ENCODE measurements at regions not wholly inside any gene's neighbourhood (a gene's known extent, or its start where the extent isn't known, plus 50 kb on each side); places are given as distances from the start of the nearest gene placed in this dataset.

GRCh38 chr15:101540480-101541239 is 51.2 kb upstream of the PCSK6 start:
- H3K4me3 ChIP-seq (ENCODE audit: low read depth, low read length) = no peak overlapping the region
- TF ChIP-seq CTCF (IDR thresholded peaks at IDR 0.05; ENCODE audit: low read depth, low read length, missing control alignments) = no peak
- DNase-seq (ENCODE audit: low read depth) = no peak
- in situ Hi-C loops (cut with HindIII; ENCODE audit: low sequenced_read_pairs) = no loop called here

GRCh38 chr15:101539930-101540329 is 50.4 kb upstream of the PCSK6 start:
- no peak for DNase-seq (ENCODE audit: low read depth)
- TF ChIP-seq CTCF (IDR thresholded peaks at IDR 0.05; ENCODE audit: low read depth, low read length, missing control alignments) = no peak
- no peak overlapping the region for H3K4me3 ChIP-seq (ENCODE audit: low read depth, low read length)
- in situ Hi-C loops (cut with HindIII; ENCODE audit: low sequenced_read_pairs) = no loop called here

- no peak overlapping the region for H3K4me3 ChIP-seq (ENCODE audit: low read depth, low read length)
- in situ Hi-C loops (cut with HindIII; ENCODE audit: low sequenced_read_pairs) = no loop called here
Observed at GRCh38 chr15:101539492-101539891, 50.0 kb upstream of the PCSK6 start.

More at GRCh38 chr15:101539492-101539891, 50.0 kb upstream of the PCSK6 start:
- DNase-seq (ENCODE audit: low read depth) = no peak
- TF ChIP-seq CTCF (IDR thresholded peaks at IDR 0.05; ENCODE audit: low read depth, low read length, missing control alignments) = no peak
